A172 (cell line): ENCODE measurements at regions not wholly inside any gene's neighbourhood (a gene's known extent, or its start where the extent isn't known, plus 50 kb on each side); places are given as distances from the start of the nearest gene placed in this dataset.
"Not testable (repeated sequence)": the region's sequence is repeated elsewhere in the genome, so short reads cannot be mapped to it uniquely, and the experiment has no call there.

Experiments
- DNase-seq: peaks from one replicate; pipeline ENCODE4 v3.0.0-alpha.2; 2015; ENCODE audit warnings: low spot score

GRCh38 chr7:46934198-46934825, 647.6 kb downstream of the TNS3 start:
- no peak for DNase-seq

GRCh38 chr7:46933596-46933995, 648.3 kb downstream of the TNS3 start:
- DNase-seq = no peak

- DNase-seq = peak; percentile 77
Observed at GRCh38 chr7:46932676-46933424, 649.1 kb downstream of the TNS3 start.

- no peak for DNase-seq
Observed at GRCh38 chr7:46932306-46932675, 649.6 kb downstream of the TNS3 start.

- peak; percentile 94 for DNase-seq
Observed at GRCh38 chr7:46930366-46930765, 651.5 kb downstream of the TNS3 start.

- DNase-seq = no peak
Observed at GRCh38 chr7:46929359-46929758, 652.6 kb downstream of the TNS3 start.

- DNase-seq = no peak
Observed at GRCh38 chr7:46928719-46929118, 653.2 kb downstream of the TNS3 start.

- no peak for DNase-seq
Observed at GRCh38 chr7:46927131-46927810, 654.6 kb downstream of the TNS3 start.

GRCh38 chr7:46916581-46916980, 665.3 kb downstream of the TNS3 start:
- DNase-seq = no peak

GRCh38 chr7:46912692-46913091, 669.2 kb downstream of the TNS3 start:
- DNase-seq = no peak

- DNase-seq = peak; percentile 70
Observed at GRCh38 chr7:46909601-46910051, 672.3 kb downstream of the TNS3 start.

- peak; percentile 92 for DNase-seq
Observed at GRCh38 chr7:46908770-46909169, 673.1 kb downstream of the TNS3 start.

GRCh38 chr7:46904523-46904922, 677.4 kb downstream of the TNS3 start:
- not testable (repeated sequence) for DNase-seq

- no peak for DNase-seq
Observed at GRCh38 chr7:46902463-46902862, 679.4 kb downstream of the TNS3 start.

GRCh38 chr7:46900312-46901263, 681.3 kb downstream of the TNS3 start:
- DNase-seq = peak; percentile 94

GRCh38 chr7:46897381-46897780, 684.5 kb downstream of the TNS3 start:
- DNase-seq = no peak

- no peak for DNase-seq
Observed at GRCh38 chr7:46886669-46887374, 695.1 kb downstream of the TNS3 start.

- no peak for DNase-seq
Observed at GRCh38 chr7:46885167-46885566, 696.7 kb downstream of the TNS3 start.

- peak; percentile 69 for DNase-seq
Observed at GRCh38 chr7:46881507-46882127, 700.3 kb downstream of the TNS3 start.

GRCh38 chr7:46880508-46881196, 701.3 kb downstream of the TNS3 start:
- DNase-seq = no peak
